ENCODE measurements at regions not wholly inside any gene's neighbourhood (a gene's known extent, or its start where the extent isn't known, plus 50 kb on each side); places are given as distances from the start of the nearest gene placed in this dataset.

DNA sequence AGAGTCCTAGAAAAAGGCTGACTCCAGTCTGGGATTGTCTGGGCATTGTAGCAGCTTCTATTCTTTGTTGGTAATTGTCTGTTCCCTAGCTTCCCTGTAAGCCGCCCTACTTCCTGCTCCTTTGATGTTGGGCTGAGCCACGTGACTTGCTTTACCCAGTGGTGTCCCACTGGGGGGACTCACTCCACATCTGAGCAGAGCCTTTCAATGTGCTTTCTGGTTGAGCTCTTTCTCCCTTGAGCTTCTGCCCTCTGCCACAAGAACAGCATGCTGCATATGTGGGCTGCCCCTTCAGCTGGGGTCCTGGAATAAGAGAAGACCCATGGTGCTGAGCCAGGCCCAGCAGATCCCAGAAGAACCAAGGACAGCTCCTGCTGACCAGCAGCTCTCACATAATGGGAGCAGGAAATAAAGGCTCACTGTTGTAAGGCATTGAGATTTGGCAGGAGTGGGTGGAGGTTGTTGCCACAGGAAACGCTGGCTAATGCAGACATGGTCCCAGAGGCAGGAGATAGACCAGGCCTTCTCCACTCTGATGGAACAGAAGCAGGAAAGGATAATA is 276.3 kb upstream of the GJB5 start:
- no peak for DNase-seq (ENCODE audit: low read depth)
- no peak overlapping the region for H3K4me3 ChIP-seq (ENCODE audit: low read depth, low read length)
- TF ChIP-seq, protein P1, sequence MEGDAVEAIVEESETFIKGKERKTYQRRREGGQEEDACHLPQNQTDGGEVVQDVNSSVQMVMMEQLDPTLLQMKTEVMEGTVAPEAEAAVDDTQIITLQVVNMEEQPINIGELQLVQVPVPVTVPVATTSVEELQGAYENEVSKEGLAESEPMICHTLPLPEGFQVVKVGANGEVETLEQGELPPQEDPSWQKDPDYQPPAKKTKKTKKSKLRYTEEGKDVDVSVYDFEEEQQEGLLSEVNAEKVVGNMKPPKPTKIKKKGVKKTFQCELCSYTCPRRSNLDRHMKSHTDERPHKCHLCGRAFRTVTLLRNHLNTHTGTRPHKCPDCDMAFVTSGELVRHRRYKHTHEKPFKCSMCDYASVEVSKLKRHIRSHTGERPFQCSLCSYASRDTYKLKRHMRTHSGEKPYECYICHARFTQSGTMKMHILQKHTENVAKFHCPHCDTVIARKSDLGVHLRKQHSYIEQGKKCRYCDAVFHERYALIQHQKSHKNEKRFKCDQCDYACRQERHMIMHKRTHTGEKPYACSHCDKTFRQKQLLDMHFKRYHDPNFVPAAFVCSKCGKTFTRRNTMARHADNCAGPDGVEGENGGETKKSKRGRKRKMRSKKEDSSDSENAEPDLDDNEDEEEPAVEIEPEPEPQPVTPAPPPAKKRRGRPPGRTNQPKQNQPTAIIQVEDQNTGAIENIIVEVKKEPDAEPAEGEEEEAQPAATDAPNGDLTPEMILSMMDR (IDR thresholded peaks at IDR 0.05; ENCODE audit: low read depth, low read length, missing control alignments): no peak
- in situ Hi-C loops (cut with HindIII; ENCODE audit: low sequenced_read_pairs): no loop called here

DNA sequence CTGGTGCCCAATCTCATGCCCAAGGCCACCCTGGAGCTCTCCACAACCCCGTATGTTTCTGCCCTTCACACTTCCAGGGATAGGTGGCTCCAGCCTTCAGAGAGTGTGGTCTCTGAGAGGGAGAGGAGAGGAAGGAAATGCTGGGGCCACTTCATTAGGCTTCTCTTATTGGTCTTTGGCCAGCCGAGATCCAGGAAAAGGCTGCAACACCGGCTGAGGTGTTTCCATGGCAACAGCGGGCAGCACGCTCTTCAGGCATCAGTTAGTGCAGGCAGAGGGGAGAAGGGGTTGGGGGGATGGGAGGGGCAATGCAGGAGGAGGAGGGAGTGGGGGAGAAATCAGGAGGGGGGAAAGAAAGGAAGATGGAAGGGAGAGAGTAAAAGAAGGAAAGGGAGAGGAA is 275.1 kb upstream of the GJB5 start:
- TF ChIP-seq, protein P1 (IDR thresholded peaks at IDR 0.05; ENCODE audit: low read depth, low read length, missing control alignments): no peak
- H3K4me3 ChIP-seq (ENCODE audit: low read depth, low read length): no peak overlapping the region
- DNase-seq (ENCODE audit: low read depth): no peak
- in situ Hi-C loops (cut with HindIII; ENCODE audit: low sequenced_read_pairs): no loop called here

DNA sequence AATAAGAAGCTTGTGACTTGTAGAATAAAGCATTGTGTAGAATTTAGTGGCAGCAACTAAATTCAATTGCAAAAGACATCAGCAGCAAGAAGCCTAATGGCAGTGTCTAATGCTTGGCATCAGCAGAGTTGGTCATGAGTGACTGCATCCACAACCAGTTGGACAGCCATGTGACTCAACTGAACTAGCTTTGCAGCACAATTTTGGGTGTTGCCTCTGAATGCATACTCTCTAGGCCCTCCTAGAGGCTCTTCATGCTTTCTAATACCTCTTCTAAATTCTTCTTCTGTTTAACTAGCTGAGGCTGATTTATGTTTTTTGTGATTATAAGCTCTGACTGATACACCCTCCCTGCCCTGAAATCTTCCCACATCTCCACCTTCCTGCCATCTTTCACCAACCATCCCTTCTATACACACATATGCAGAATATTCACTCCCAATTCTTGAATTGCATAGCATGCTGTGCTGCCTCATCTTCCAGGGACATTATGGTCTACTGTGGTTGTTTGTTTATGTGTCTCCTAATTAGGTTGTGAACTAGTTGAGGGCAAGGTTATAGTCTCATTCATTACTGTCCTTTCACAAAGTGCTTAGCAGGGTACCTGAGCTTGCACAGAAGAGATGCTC is 266.7 kb upstream of the GJB5 start:
- in situ Hi-C loops (cut with HindIII; ENCODE audit: low sequenced_read_pairs): no loop called here
- DNase-seq (ENCODE audit: low read depth): no peak
- TF ChIP-seq, protein P1 (IDR thresholded peaks at IDR 0.05; ENCODE audit: low read depth, low read length, missing control alignments): no peak
- H3K4me3 ChIP-seq (ENCODE audit: low read depth, low read length): no peak overlapping the region

DNA sequence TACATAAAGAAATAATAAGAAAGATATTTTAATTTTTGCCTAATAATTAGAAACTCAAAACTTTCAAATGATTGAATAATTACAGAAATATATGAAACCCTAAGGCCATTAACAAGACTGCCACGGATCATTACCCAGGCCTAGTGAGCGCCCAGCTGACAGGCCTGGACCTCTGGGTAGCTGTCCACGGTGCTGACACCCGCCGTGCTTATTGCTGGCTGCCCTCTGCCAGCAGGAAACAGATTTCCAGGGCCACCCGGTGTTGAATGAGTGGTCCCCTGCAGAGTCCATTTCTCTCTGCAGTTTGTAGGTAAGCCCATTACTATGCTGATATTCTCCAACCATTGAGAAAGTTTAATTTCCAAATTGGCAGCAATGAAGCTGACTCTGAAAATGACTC is 254.4 kb upstream of the GJB5 start:
- TF ChIP-seq, protein P1 (IDR thresholded peaks at IDR 0.05; ENCODE audit: low read depth, low read length, missing control alignments): no peak
- no peak for DNase-seq (ENCODE audit: low read depth)
- H3K4me3 ChIP-seq (ENCODE audit: low read depth, low read length): no peak overlapping the region
- in situ Hi-C loops (cut with HindIII; ENCODE audit: low sequenced_read_pairs): no loop called here

DNA sequence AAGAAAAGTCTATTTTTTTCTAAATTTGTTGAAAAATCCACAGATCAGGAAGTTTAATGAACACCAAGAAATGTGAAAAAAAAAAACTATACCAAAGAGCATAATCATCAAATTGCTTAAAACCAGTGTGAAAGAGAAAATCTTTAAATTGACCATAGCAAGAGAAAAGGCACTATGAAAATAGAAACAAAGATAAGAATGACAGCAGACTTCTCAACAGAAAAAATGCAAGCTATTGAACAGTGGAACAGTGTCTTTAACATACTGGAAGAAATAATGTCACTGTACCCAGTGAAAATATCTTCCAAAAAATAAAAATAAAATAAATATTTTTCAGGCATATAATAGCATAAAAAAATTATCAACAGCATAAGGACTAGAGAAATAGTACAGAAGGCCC is 243.0 kb upstream of the GJB5 start:
- in situ Hi-C loops (cut with HindIII; ENCODE audit: low sequenced_read_pairs): no loop called here
- no peak for DNase-seq (ENCODE audit: low read depth)
- TF ChIP-seq, protein P1 (IDR thresholded peaks at IDR 0.05; ENCODE audit: low read depth, low read length, missing control alignments): no peak
- H3K4me3 ChIP-seq (ENCODE audit: low read depth, low read length): no peak overlapping the region

DNA sequence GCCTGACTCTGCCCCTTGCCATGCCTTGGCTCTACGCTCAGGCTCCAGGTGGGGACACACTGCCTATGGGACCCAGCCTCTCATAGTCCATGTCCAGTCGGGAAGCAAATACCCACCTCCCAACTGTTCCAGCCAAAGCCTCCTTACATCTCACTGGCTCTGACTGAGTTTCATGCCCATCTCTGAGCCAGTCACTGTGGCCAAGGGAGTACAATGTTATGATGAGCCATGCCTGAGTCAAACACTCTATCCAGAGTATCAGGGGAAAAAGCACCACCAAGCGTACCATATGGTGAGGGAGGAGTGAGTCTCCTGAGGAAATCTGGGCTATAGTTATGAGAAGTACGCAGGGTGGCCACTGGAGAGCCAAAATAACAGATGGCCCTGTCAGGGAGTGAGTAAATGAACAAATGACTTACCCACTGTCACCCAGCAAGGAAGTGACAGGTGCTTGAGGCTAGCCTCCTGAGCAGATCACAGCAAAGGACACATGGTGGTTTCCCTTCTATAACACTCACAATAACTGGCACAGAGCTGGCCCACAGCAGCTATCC is 236.6 kb upstream of the GJB5 start:
- TF ChIP-seq, protein P1 (IDR thresholded peaks at IDR 0.05; ENCODE audit: low read depth, low read length, missing control alignments): no peak
- in situ Hi-C loops (cut with HindIII; ENCODE audit: low sequenced_read_pairs): no loop called here
- H3K4me3 ChIP-seq (ENCODE audit: low read depth, low read length): no peak overlapping the region
- no peak for DNase-seq (ENCODE audit: low read depth)
